Cardiac fibroblast (primary cell): ENCODE measurements at regions not wholly inside any gene's neighbourhood (a gene's known extent, or its start where the extent isn't known, plus 50 kb on each side); places are given as distances from the start of the nearest gene placed in this dataset.
"Not testable (repeated sequence)": the region's sequence is repeated elsewhere in the genome, so short reads cannot be mapped to it uniquely, and the experiment has no call there.

Source experiments
- DNase-seq, 2 donors: peaks; one replicate each; pipeline versions ENCODE4 v3.0.0 to v3.0.0-alpha.2; 2010; ENCODE audit warnings: low read depth in 2 of 2
- H3K4me3 ChIP-seq, 2 donors: replicated peaks in 1 of 2; 1 replicate in 1 of 2; 2 replicates in 1 of 2; pipeline ENCODE4 v1.5.1; 2011; ENCODE audit warnings: low read depth in 2 of 2, low read length in 2 of 2, mild to moderate bottlenecking in 2 of 2, moderate library complexity in 1 of 2

DNA sequence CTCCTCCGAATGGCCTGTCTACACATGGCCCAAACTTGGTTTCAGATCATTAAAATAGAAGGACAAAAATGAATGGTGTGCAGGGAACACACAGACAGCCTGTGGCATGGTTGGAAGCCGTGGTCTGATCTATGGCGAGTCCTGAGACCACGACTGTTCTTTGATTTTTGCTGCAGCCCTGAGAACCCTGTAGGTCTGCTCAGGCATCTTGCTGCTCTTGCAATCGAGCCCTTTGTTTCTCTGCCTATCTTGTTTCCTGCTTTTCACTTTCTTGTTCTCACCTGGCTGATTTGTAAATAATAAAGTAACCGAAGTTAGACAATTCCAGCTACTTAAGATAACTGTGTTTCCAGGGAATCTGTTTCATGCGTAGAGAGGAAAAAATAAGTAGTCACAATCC is 54.1 kb upstream of the NBPF9 start:
- H3K4me3 ChIP-seq, DNase-seq: not testable (repeated sequence)

- H3K4me3 ChIP-seq, DNase-seq: not testable (repeated sequence)
These were observed 55.0 kb upstream of the NBPF9 start for GRCh38 chr1:149158308-149158707.

GRCh38 chr1:149163063-149163444 is 59.7 kb upstream of the NBPF9 start:
- not testable (repeated sequence) for DNase-seq, H3K4me3 ChIP-seq

GRCh38 chr1:149174765-149175164 is 71.4 kb upstream of the NBPF9 start:
- not testable (repeated sequence) for H3K4me3 ChIP-seq, DNase-seq

DNA sequence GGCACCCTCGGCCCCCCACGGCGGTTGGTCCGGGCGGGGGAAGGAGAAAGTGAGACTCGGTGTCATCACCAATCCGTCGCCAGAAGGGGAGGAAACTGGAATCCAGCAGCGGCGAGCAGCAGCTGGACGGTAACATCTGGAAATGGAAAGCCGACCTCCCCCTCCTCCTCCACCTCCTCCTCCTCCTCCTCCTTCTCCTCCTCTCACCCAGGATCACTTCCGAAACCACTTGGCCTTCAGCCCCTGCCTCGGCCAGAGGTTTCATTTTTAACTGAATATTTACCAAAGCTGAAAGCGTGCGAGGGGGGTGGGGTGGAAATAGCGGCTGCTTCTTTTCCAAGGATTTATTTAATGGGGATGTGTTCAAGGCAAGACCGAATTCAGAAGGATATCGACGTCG is 72.5 kb upstream of the NBPF9 start:
- H3K4me3 ChIP-seq, result peak overlapping the region; percentile 37
- not testable (repeated sequence) for DNase-seq

DNA sequence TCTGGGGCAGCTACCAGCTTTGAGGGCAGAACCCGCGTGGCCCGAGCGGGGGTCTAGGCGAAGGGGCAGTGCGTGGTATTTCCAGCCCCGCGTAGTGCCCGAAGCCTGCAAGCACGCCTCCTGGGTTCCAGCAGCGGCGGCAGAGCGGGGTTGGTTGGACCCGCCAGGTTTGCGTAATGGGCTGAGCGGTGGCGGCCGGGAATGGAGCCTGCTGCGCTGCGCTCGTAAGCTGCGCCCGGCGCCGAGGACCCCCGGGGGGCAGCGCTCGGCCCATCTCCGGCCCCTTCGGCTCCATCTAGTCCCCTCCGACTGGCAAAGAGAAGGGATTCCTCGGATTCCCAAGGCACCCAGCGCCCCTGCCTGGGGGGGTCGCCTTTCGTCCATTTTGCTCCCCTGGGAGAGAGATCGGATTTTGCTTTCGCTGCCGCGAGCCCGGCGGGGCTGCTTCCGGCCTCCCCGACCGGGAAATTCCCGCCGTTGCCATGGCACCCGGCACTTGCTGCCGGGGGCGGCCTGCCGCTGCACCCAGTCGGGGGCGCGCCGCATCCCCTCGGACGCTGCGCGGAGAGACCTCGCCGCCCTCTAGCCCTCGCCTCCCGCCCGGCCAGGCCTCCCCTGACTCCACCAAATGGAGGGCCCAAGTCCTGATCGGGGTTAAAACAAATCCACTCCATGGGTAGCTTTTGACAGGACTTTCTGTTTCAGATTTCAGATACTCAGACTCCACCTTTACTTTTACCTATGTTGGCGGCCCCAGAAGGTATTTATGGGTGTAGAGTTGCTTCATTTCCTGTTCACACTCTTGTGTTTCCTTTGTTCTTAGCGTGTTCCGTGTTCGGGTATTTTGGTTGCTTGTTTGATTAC is 73.3 kb upstream of the NBPF9 start:
- H3K4me3 ChIP-seq, result peak overlapping the region; percentile 43 to 54

GRCh38 chr1:149190742-149191141 is 87.4 kb upstream of the NBPF9 start:
- DNase-seq, H3K4me3 ChIP-seq: not testable (repeated sequence)

More for the DNA sequence above, 73.3 kb upstream of the NBPF9 start:
- peak; percentile 15 to 65 for DNase-seq

GRCh38 chr1:149196651-149197050 is 93.3 kb upstream of the NBPF9 start:
- DNase-seq, H3K4me3 ChIP-seq: not testable (repeated sequence)

DNA sequence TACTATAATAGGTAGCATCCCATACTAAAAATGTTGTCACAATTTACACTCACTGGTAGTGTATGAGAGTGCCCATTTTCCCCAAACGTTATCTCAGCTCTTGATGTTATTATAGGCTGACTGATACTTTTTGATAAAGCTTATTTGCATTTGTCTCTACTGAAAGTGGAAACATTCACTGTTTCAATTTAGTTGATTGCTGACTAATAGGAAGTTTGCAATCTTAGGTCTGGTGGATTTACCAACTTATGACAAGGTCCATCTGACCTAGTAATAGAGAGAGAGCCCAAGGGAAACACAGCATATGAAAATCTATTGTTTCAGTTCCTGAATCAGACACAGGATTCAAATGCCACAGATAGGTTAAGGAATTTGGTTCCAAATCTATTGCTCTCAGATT is 97.2 kb upstream of the NBPF9 start:
- not testable (repeated sequence) for H3K4me3 ChIP-seq
- DNase-seq, result peak; percentile 68 to 93

GRCh38 chr1:149202283-149202682 is 98.9 kb upstream of the NBPF9 start:
- not testable (repeated sequence) for H3K4me3 ChIP-seq, DNase-seq

- not testable (repeated sequence) for DNase-seq, H3K4me3 ChIP-seq
These were observed 101.0 kb upstream of the NBPF9 start for GRCh38 chr1:149204396-149204795.

DNA sequence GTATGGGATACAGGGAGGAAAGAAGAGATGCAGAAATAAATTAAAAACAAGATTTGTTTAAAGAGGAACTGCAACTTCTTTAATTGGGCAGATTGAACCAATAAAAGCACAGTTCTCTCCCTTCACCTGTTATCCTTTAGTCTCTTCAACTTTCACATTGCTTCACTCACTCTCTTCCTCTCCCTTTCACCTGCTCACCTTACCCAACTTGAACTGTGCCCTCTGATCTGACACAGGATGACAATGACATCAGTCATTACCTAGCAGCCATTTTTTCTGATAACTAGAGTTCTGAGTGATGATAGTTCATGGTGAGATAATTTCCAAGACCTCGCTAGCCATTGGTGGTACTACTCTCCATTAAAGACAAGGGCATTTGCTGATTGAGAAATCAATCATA is 105.5 kb upstream of the NBPF9 start:
- DNase-seq, result not testable (repeated sequence)

DNA sequence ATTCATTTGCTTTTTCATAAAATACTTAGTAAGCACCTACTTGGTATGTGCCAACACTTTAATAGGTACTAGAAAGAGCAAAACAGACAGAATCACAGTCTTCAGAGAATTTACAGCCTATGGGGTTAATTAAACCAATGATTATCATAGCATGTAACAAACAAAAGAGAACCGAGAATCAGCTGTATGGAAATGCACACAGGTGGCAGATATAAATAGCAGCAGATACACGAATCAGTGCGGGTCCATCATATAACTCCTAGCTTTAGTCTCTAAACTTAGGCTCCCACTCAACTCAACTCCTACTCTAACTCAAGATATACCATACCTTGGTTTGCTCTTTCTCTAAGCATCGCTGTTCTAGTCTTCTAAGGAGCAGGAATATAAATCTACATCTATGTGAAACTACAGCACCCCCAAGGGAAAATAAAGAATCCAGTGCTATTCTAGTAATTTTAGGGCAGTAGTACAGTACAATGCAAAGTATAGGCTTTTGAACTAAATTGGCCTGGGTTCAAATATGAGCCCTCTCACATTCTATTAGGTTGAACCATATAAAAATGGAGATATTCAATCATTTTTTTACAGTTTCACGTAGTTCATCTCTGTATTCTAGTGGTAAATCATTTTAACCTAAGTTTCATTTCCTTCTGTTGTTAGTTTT is 108.5 kb upstream of the NBPF9 start:
- not testable (repeated sequence) for H3K4me3 ChIP-seq, DNase-seq

More for the DNA sequence above, 105.5 kb upstream of the NBPF9 start:
- H3K4me3 ChIP-seq, result not testable (repeated sequence)

DNA sequence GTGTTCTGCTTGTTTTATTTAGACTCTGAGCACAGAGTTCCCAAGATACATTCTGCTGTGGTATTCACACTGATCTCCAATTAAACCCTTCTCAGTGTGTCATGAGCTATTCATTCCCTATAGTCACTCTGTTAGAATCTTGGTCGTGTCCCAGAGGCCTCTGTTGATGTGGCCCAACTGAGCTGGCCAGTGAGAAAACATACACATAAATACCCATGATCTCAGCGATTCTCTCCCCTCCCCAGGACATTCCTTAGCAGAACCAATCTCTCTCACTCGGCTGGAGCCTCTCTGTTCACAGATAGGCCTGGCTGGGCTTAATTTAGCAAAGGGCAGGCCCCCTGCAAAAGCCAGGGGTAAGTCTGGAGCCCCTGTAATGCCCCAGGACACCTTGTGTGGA is 109.6 kb upstream of the NBPF9 start:
- not testable (repeated sequence) for H3K4me3 ChIP-seq, DNase-seq

DNA sequence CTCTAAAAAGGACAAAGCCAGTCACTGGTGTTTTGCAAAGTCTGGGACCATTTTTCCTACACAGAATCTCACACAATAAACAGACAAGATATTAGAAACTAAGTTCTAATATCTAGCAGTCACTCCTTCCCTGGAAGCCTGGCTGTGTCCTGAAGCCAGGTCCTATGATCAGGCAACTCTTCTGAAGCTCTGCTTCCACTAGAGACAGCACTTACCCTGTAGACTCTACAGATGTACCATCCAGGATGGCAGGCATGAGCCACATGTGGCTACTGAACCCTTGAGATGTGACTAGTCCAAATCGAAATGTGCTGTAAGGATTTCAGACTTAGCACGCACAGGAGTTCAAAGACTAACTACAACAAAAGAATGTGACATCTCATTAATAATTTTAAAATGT is 110.3 kb upstream of the NBPF9 start:
- not testable (repeated sequence) for DNase-seq, H3K4me3 ChIP-seq

- peak in 1 of 2 donors; percentile 15 for DNase-seq
- H3K4me3 ChIP-seq, result not testable (repeated sequence)
These were observed 115.0 kb upstream of the NBPF9 start for GRCh38 chr1:149218080-149218988.

- DNase-seq, H3K4me3 ChIP-seq: not testable (repeated sequence)
These were observed 116.2 kb upstream of the NBPF9 start for GRCh38 chr1:149219539-149219938.

GRCh38 chr1:149220463-149221074 is 117.2 kb upstream of the NBPF9 start:
- H3K4me3 ChIP-seq, DNase-seq: not testable (repeated sequence)
